Activated CD4-positive, CD25-positive, alpha-beta regulatory T cell (primary cell): ENCODE measurements at regions not wholly inside any gene's neighbourhood (a gene's known extent, or its start where the extent isn't known, plus 50 kb on each side); places are given as distances from the start of the nearest gene placed in this dataset.

ENCODE experiments used
- DNase-seq, 4 experiments: peaks; one replicate each; lab custom pipeline; 2025; lab: John Stamatoyannopoulos, UW

DNA sequence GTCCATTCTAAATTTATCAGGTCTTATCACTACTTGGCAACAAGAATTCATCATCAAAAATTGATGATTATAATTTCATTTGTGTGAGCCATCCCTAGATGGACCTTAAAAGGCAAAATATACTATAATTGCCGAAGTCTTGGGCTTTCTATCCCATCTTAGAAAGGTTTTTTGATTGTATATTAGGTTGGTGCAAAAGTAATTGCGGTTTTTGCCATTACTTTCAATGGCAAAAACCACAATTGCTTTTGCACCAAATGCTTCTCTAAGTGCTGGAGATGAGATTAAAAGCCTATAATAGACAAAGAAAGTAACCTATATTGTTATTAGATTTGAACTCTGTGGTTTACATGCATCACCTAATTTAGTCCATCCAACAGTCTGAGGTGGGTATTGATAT, 612.9 kb downstream of the ZNF385D start:
- no peak for DNase-seq

DNA sequence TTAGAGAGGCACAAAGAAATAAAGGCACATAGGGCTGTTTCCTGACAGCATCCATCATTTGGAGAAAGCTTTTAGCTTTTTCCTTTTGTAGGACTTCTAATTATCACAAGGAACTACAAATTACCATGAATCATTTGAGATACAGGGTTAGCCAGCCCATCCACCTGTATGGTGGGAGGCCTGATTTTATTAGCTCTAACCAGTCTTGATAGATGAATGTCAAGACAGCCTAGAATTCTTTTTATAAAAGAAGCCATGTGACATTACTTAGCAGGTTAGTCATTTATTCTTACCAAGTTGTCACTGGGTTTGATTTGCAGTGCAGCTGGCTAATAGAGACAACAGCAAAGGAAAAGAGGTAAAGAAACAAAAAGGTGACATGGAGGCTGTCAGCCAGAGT, 618.1 kb downstream of the ZNF385D start:
- no peak for DNase-seq

DNA sequence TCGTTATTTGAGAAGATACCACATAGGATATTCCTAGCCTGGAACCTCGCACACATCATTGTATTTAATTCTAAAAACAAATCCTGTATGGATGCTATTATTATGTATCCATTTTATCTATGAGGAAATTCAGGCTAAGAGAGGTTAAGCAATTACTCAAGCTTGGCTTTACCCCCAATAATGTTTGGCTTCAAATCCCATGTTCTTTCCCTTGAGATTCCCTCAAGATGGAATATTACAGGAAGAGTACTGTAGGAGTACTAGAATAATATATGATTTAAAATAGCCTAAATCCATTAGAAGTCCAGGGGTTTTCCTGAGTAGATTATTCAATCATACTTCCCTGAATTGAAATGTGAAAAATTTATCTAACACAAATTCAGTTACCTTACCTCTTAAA, 630.2 kb downstream of the ZNF385D start:
- no peak for DNase-seq

DNA sequence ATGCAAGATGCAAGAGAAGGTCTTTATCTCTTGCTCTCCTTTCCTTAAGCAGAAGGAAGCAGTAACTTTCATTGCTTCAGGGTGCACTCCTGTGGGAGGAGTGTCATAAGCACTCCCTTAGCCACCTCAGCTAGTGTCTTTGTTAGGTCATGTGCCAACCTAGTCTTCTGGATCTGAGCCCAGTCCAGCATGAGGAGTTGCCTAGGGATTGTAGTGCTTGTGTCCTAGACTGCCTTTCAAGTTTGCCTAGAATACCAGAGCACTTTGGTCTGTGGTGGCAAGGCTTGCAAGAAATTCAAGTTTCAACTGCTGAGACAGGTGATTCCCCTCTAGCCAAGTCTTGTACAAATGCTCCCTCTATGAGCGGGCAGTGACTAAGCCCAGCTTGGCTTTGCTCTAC, 633.6 kb downstream of the ZNF385D start:
- DNase-seq: no peak

DNA sequence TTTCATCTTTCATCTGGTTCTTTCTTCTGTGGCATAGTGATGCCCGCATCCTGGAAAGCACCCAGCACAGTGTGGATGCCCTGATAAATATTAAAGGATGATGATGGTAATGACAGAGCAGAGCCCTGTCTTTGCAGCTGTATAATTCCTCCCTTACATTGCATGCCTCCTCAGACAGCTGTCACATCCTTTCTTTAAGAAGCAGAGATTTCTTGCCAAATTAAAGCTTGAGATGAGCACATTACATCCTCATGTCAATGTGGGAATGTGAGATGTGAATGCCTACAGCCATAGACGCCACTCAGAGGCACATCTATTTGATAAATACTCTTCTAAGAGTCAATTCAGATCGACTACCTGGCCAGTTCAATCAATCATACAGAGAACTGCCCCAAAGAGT, 642.0 kb downstream of the ZNF385D start:
- DNase-seq: no peak

DNA sequence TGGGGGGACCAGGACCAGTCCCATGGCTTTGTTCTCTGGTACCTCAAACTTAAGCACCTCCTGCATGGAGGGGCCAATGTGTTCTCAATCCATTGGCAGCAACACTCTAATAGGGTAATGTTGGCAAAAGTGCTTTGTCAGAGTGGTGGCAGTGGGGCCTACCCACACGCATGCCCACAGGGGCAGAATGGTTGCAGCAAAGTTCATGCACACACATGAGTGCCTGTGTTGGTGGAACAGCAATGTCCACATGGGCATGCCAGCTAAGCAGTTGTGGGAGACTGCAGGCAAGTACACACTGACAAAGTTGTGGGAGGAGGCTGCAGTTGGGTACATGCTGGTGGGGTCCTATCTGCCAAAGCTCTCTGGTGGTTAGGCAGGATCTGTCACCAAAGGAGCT, 645.2 kb downstream of the ZNF385D start:
- DNase-seq: no peak

DNA sequence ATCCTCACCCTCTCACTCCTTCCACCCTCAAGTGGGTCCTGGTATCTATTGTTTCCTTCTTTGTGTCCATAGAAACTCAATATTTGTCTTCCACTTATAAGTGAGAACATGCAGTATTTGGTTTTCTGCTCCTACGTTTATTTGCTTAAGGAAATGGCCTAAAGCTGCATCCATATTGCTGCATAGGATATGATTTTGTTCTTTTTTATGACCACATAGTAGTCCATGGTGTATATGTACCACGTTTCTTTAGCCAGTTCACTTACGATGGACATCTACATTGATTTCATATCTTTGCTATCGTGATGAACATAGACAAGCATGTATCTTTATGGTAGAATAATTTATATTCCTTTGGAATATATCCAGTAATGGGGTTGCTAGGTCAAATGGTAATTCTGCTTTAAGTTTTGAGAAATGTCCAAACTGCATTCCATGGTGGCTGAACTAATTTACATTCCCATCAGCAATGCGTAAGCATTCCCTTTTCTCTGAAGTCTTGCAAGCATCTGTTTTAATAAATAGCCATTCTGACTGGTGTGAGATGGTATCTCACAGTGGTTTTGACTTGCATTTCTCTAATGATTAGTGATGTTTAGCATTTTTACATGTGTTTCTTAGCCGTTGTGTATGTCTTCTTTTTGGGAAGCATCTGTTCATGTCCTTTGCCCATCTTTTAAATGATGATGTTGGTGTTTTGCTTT, 650.2 kb downstream of the ZNF385D start:
- no peak for DNase-seq

DNA sequence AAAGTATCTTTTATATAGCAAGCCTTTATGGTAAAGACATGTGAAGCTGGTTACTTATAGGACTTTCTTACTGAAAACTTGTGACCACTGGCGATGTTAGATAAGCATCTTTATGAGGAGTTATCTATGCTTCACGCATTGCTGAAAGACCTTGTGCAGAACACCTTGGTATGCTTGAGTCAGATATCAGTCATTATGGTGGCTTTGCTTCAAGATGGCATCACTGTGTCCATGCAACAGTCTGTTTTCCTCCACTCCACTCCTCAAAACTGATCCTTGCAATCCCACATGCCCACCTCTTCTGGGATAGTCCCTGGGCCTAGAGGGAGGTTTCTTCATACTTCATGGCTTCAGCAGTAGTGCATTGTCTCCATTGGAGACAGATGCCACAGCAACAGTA, 656.3 kb downstream of the ZNF385D start:
- DNase-seq: no peak

DNA sequence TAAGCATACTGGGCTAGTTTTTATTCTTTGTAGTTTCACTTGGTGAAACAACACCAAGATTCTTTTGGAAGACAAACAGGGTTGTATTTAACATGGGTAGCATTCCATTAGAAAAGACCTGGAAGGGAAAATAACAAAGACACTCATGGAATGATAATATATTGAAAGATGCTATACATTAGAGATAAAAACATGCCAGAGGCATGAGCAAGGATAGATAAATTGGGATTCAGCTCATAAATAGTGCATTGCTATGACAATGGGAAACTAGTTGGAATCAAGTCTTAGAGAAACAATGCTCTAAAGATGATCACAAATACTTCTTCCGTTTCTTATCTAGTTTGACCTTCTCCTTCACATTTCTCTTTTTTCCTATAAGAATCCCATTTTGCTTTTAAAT, 677.4 kb downstream of the ZNF385D start:
- DNase-seq: no peak

DNA sequence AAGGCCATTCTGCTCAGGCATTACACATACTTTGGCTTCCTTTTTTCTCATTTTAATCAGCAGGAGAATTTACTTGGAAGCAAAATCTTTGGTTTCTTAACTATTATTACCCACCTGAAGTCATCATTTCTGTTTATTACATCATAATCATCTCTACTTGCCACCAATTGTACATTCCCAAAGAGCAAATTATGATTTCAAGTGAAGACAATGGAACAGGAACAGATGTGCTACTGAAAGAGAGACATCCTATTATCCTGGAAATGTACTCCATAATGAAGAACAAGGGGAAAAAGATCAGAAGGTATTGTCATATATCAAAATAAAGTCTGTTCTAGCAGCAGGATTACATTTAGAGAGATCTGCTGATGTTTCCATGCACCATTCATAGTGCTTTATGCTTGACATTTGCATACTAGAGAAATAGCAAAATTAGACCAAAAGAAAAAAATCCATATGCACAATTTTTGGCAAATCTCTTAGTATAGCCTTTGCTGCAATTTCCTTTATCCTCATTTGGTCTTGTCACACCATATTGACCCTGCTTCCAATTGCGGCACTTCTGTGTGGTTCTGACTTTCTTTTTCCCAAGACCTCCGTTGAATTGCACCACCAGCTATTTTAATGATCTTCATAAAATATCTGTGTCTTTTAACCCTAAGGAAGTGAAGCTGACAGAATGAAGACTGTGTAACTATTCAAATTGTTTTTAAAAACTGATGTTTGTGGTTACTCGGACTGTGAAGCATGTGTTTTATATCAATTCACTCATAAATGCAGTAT, 683.8 kb downstream of the ZNF385D start:
- DNase-seq: no peak

DNA sequence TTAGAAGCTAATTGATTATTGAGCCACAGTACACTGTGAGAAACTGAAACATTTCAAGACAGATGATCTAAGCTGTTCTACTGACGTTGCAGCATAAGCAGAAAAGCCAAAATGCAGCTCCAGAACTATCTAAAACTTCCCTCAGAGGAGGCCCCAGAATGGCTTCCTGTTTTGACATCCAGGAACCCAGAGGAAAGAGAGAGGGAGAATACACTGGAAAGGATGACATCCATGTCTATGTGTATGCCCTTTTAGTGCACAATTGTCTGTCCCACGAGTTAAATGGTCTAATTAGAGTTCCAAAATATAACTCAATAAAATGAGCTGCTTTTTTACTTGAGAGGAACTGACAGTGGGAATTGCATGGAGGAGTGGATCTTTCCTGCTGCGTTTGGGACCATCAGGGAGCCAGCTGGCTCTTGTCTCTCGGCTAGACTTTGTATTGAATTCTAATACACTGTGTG, 688.1 kb downstream of the ZNF385D start:
- DNase-seq: no peak

DNA sequence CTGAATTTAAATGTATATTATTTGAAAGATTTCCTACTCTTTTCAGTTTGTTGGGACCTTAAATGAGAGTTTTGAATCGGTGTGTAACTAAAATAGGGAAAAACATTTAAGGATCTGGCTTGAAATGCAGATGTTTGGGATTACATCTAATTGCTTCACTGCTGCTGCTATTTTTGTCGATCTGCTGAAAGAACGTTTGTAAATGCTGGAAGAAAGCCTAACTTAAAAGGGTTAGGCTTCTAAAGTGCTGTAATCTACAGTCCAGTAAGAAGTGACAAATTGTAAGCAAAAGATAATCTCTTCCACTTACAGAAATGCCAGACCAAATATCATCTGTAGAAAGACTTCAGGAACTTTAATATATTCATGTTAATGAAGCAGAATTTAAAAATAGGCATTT, 691.6 kb downstream of the ZNF385D start:
- DNase-seq: no peak

DNA sequence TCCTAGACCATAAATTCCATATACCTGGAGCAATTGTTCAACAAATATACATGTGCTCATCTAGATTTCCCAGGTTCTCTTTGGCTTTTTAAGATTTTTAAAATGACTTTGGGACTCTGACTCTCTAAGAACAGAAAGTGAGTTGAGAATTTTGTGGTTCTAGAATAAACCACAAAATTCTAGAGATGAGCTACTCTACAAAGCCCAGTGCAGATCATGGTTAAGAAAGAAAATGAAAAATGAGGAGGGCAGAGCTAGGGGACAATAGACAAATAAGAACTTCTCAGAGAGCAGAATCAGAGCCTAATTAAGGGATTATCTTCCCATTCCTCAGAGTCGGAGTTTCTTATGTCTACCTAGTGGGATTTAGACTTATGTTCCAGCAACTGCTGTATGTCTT, 694.7 kb downstream of the ZNF385D start:
- no peak for DNase-seq

DNA sequence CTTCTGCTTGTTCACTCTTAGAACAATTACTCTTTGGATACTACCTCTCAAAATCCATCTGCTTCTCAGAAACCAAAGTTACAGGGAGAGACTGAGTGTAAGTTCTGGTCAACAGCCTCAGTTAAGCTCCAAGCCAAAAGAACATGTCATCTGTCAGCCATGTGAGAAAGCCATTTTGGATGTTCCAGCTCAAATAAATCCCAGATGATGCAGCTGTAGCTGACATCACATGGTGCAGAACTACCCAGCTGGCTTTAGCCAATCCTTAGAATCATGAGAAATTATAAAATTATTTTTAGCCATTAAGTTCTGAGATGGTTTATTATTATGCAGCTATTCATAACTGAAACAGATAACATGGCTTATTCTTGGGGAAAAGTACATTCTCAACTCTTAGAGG, 696.0 kb downstream of the ZNF385D start:
- DNase-seq: no peak

DNA sequence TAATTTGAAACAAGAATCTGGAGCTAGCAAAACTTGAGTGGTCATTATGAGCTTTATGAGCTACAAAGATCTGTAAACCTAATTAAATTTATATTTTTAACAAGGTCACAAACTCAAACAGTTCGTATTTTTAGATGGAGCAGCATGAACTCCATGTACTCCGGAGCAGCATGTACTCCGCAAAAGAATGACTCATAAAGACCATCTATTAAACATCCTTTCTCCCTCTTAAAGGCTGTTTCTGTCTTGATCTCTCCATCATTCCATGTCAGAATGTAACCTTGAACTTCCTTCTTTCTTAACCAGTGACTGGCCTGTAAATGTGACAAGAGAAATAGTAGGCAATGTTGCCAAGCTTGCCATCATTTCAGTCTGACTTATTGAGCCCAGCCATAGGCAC, 696.9 kb downstream of the ZNF385D start:
- DNase-seq: no peak

DNA sequence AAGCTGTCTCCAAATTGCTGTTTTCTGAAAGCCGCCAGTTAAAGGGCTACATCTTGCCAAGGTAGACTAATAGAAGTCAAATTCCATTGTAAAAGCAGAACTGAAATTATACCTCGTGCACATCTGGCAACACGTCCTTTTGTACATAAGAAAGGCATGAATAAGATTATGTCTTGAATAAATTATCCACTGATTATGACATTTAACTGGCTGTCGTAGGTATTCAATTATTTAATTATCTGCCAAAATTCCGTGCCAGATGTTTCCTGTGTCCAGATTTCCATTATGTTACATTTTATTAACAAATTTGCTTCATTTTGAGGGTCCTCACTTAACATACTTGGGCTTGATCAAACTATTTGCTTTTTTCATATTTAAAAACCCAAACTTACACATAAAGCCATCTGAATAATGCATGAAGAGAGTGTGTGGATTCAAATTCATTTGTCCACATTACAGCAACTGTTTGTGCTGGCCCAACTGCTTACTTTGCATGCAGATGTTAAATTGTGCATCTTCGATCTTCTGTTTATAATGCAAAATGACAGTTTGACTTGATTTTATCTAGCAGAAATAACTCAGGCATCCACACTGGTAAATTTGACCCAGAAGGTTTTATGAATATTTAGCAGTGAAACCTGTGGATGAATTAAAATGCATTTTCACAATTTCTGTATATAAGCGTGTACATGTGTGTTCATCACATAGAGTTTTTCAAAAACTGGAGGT, 701.5 kb downstream of the ZNF385D start:
- no peak for DNase-seq

DNA sequence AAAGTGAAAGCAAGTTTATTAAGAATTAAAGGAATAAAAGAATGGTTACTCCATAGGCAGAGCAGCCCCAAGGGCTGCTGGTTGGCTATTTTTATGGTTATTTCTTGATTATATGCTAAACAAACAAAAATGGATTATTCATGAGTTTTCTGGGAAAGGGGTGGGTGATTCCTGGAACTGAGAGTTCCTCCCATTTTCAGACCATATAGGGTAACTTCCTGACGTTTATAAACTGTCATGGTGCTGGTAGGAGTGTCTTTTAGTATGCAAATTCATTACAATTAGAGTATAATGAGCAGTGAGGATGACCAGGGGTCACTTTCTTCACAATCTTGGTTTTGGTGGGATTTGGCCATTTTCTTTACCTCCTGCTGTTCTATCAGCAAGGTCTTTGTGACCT, 707.9 kb downstream of the ZNF385D start:
- DNase-seq: no peak

DNA sequence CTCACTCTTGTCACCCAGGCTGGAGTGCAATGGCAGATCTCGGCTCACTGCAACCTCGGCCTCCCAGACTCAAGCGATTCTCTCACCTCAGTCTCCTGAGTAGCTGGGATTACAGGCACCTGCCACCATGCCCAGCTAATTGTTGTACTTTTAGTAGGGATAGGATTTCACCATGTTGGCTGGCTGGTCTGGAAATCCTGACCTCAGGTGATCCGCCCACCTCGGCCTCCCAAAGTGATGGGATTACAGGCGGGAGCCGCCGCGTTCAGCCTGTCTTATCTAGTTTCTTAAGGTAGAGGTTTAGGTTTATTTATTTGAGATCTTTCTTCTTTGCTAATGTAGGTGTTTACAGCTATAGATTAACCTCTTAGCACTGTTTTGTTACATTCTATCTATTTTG, 708.8 kb downstream of the ZNF385D start:
- DNase-seq: no peak

DNA sequence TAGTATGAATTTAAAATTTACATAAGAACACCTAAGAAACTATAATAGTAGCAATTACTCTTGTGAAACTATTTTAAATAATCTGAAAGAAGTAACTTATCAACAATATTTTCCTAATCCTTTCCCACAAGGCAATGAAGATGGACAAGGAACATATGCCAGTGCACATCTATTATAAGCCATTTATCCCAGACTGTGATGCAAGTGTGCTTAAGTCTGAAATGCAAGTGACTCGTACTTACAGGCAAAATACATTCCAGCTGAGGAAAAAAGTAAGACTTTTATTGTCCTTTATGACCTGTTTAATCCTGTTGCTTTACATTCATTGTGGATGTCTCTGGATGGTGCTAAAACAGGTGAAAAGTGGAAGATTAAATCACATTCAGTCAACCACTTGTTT, 709.4 kb downstream of the ZNF385D start:
- no peak for DNase-seq

DNA sequence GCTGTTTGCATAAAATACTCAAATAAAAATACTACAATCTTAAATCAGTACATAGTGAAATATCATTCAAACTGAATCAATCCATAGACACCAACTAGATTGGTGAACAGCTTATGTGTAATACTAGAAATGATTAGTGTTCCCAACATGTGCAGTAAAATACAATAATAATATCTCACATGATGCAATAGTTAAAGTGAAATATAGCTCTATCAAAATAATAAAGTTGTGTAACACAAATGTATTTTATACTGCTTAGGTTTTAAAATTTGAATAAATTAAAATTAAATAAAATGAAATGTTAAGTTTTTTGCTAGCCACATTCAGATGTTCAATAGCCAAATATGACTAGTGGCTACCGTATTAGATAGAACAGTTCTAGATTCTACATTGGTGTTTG, 714.1 kb downstream of the ZNF385D start:
- no peak for DNase-seq

DNA sequence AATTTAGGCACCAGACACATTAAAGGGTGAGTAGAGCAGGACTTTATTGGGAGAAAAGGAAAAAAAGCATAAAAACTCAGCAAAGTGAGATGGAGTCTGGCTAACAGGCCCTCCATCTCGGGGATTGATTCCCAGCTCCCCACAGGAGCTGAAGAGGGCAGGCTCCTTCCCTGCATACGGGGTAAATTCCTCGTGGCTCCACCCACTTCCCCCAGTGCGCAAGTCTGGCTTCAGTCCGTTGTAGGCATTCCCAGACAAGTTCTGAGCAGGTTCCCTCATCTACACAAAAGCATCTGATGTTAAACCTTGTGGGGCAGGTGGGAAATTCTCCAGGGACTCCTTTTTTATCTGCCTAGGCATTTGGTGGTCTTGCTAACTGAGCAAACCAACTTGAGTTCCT, 722.6 kb downstream of the ZNF385D start:
- DNase-seq: no peak

DNA sequence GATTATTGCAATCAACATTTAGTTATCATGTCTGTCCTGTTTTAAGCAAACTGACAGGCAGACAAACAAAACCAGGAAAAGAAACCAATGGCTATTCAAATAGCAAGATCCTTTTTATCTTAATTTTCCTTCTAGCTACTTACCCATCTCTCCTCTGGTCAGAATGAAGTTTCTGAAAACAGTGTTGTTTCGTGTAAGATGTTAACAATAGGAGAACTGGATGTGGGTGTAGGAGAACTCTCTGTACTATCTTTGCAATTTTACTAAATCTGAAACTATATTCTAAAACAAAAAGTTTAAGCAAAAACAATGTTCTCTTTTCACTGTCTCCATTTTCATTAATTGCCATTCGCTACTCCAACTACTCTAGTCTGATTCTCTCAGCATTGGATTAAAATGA, 726.4 kb downstream of the ZNF385D start:
- no peak for DNase-seq

DNA sequence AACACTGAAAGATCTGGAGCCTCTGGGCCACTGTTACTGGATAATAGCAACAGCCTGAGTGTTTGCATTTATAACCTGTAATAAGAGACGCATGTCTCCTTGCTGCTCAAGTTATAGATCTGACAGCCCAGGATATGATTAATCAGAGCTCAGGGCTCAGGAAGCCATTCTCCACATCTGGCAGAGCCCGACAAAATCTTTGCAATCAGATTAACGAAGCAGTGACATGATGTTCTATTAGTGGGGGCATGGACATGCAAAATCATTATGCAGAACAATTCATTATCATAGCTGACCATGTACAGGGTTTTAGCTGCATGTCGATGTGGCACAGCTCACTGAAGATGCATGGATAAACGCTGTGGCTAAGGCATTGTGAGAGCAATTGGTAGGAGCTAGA, 730.3 kb downstream of the ZNF385D start:
- no peak for DNase-seq
